Spleen (tissue), 7 donors: ENCODE measurements at regions not wholly inside any gene's neighbourhood (a gene's known extent, or its start where the extent isn't known, plus 50 kb on each side); places are given as distances from the start of the nearest gene placed in this dataset.

Experiments used
- CTCF ChIP-seq, 11 experiments: fragments of 200-600 bp in 7 of 11; fragments of 450-650 bp in 4 of 11; sonication (generic) in 4 of 11; IDR thresholded peaks in 8 of 11; conservative IDR thresholded peaks in 3 of 11; 1 replicate in 7 of 11; 2 replicates in 4 of 11; pipeline versions ENCODE4 v1.4.0 to v1.8.0; 2016 to 2021; ENCODE audit warnings: antibody characterized with exemption in 11 of 11, inconsistent platforms in 4 of 11, mild to moderate bottlenecking in 1 of 11
- POLR2A ChIP-seq, 3 donors: fragments of 450-650 bp; IDR thresholded peaks; one replicate each; pipeline ENCODE4 v1.5.1; 2017; ENCODE audit warnings: antibody characterized with exemption in 3 of 3, mild to moderate bottlenecking in 1 of 3
- POLR2AphosphoS5 ChIP-seq, 3 donors: sonication (generic); formaldehyde crosslinking; IDR thresholded peaks; one replicate each; pipeline ENCODE4 v1.5.1; 2017; ENCODE audit warnings: antibody characterized with exemption in 3 of 3
- donor health status: DM: no; HTN: no; CAD: no; lungs with moderate emphysema.
- donor health status: DM: no; HTN: no; CAD: no.
- donor health status: DM: no; HTN: no; CAD: no.

- TF ChIP-seq CTCF (IDR thresholded peaks at IDR 0.05 in 8 of 11, conservative IDR thresholded peaks at IDR 0.05 in 3 of 11) (no peak), POLR2A (IDR thresholded peaks at IDR 0.05) (no peak), POLR2AphosphoS5 (IDR thresholded peaks at IDR 0.05) (no peak)
Observed at GRCh38 chrX:142593361-142593862, 388.3 kb upstream of the MAGEC2 start.
